ENCODE measurements at regions not wholly inside any gene's neighbourhood (a gene's known extent, or its start where the extent isn't known, plus 50 kb on each side); places are given as distances from the start of the nearest gene placed in this dataset.

DNA sequence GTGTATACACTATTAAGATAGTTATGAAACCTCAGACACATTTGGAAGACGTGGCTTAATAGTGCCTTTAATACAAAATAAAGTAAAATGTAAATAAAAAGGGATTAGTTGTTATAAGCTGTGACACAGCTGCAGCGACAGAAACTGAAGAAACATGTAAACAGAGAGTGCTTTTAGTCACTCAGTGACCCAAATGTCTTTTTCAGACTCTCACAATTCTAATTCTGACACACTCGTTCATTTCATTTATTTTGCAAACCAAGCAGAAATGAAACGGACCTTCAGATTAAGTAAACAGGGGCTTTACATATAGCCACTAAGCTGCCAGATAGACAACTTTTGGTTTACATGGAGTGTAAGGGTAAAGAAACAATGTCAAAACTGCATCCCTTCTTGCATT, 181.0 kb upstream of the ETAA1 start:
- no peaks in the 10 kb centered on the region for H3K9me2 ChIP-seq (replicated peaks; ENCODE audit: insufficient read depth, low read length)
- no peaks in the 10 kb centered on the region for H3K36me3 ChIP-seq (replicated peaks; ENCODE audit: insufficient read depth, low read length)
- no peaks in the 10 kb centered on the region for H3K27me3 ChIP-seq (replicated peaks; ENCODE audit: insufficient read depth, low read length)
- no peak overlapping the region for H2AFZ ChIP-seq (ENCODE audit: low read length)
- H3K9me3 ChIP-seq (replicated peaks; ENCODE audit: insufficient read depth, low read length) = no peaks in the 10 kb centered on the region
- DNase-seq = no peak
- no peak for TF ChIP-seq EZH2phosphoT487 (IDR thresholded peaks at IDR 0.05; ENCODE audit: low read length)
- TF ChIP-seq EZH2 (optimal IDR thresholded peaks at IDR 0.05; ENCODE audit: low read depth, low read length) = no peak
- TF ChIP-seq, protein P1, sequence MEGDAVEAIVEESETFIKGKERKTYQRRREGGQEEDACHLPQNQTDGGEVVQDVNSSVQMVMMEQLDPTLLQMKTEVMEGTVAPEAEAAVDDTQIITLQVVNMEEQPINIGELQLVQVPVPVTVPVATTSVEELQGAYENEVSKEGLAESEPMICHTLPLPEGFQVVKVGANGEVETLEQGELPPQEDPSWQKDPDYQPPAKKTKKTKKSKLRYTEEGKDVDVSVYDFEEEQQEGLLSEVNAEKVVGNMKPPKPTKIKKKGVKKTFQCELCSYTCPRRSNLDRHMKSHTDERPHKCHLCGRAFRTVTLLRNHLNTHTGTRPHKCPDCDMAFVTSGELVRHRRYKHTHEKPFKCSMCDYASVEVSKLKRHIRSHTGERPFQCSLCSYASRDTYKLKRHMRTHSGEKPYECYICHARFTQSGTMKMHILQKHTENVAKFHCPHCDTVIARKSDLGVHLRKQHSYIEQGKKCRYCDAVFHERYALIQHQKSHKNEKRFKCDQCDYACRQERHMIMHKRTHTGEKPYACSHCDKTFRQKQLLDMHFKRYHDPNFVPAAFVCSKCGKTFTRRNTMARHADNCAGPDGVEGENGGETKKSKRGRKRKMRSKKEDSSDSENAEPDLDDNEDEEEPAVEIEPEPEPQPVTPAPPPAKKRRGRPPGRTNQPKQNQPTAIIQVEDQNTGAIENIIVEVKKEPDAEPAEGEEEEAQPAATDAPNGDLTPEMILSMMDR (IDR thresholded peaks at IDR 0.05; ENCODE audit: low read length) = no peak
- no peak overlapping the region for H3K9ac ChIP-seq (ENCODE audit: low read length)
- no peak overlapping the region for H3K27ac ChIP-seq (ENCODE audit: low read length)
- no peak overlapping the region for H3K4me2 ChIP-seq (ENCODE audit: low read depth, low read length)
- H3K79me2 ChIP-seq (ENCODE audit: low read length) = no peaks in the 10 kb centered on the region
- no peaks in the 10 kb centered on the region for H3F3A ChIP-seq (ENCODE audit: insufficient read depth, low read length)
- no peak overlapping the region for H3K4me3 ChIP-seq (ENCODE audit: low read length)
- H4K20me1 ChIP-seq (ENCODE audit: insufficient read depth, low read length) = no peaks in the 10 kb centered on the region
- no peaks in the 10 kb centered on the region for H3K4me1 ChIP-seq (ENCODE audit: low read length)

DNA sequence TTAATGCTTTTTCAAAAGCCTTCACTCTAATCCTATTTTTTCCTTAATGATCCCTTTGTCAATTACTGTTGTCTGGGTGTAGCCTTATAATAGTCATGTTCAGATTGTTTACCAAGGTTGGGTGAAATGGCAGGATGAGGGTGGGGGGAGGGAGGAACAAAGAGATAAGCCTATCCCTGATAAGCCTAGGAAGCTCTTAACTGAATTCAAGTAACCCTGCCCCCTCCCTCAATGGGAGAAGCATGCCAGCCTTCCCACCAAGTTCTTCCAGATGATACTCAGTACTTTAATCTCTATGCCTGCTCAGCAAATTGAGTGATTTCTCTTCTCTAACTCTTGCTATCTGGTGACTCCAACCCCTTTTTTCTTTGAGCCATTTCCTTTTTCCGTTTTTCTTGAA, 180.3 kb upstream of the ETAA1 start:
- H3K27ac ChIP-seq (ENCODE audit: low read length) = no peak overlapping the region

DNA sequence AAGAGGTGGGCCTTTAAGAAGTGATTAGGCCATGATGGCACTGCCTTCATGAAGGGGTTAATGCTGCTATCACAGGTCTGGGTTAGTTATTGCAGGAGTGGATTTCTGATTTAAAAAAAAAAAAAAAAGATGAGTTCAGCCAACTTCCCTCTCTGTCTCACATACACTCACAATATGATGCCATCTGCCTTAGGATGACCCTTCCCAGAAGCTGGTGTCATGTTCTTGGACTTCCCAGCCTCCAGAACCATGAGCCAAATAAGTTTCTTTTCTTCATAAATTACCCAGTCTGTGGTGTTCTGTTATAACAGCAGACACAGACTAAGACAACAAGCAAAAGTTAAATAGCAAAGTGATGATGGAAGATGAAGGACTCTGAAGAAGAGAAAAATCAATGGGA, 179.7 kb upstream of the ETAA1 start:
- no peaks in the 10 kb centered on the region for H3K4me1 ChIP-seq (ENCODE audit: low read length)
- DNase-seq = no peak
- H3K9me3 ChIP-seq (replicated peaks; ENCODE audit: insufficient read depth, low read length) = no peaks in the 10 kb centered on the region
- H3K9ac ChIP-seq (ENCODE audit: low read length) = no peak overlapping the region
- H3K4me3 ChIP-seq (ENCODE audit: low read length) = no peak overlapping the region
- TF ChIP-seq, protein P1 (IDR thresholded peaks at IDR 0.05; ENCODE audit: low read length) = no peak
- no peak for TF ChIP-seq EZH2phosphoT487 (IDR thresholded peaks at IDR 0.05; ENCODE audit: low read length)
- TF ChIP-seq EZH2 (optimal IDR thresholded peaks at IDR 0.05; ENCODE audit: low read depth, low read length) = no peak
- no peak overlapping the region for H3K4me2 ChIP-seq (ENCODE audit: low read depth, low read length)
- H3F3A ChIP-seq (ENCODE audit: insufficient read depth, low read length) = no peaks in the 10 kb centered on the region
- H3K27ac ChIP-seq (ENCODE audit: low read length) = no peak overlapping the region
- no peaks in the 10 kb centered on the region for H3K27me3 ChIP-seq (replicated peaks; ENCODE audit: insufficient read depth, low read length)
- H3K36me3 ChIP-seq (replicated peaks; ENCODE audit: insufficient read depth, low read length) = no peaks in the 10 kb centered on the region
- H4K20me1 ChIP-seq (ENCODE audit: insufficient read depth, low read length) = no peaks in the 10 kb centered on the region
- no peaks in the 10 kb centered on the region for H3K79me2 ChIP-seq (ENCODE audit: low read length)
- no peaks in the 10 kb centered on the region for H3K9me2 ChIP-seq (replicated peaks; ENCODE audit: insufficient read depth, low read length)
- no peak overlapping the region for H2AFZ ChIP-seq (ENCODE audit: low read length)

More for the DNA sequence above, 180.3 kb upstream of the ETAA1 start:
- TF ChIP-seq, protein P1 (IDR thresholded peaks at IDR 0.05; ENCODE audit: low read length) = no peak
- no peak for TF ChIP-seq EZH2 (optimal IDR thresholded peaks at IDR 0.05; ENCODE audit: low read depth, low read length)
- no peak for TF ChIP-seq EZH2phosphoT487 (IDR thresholded peaks at IDR 0.05; ENCODE audit: low read length)
- no peak overlapping the region for H3K9ac ChIP-seq (ENCODE audit: low read length)
- H3K4me2 ChIP-seq (ENCODE audit: low read depth, low read length) = no peak overlapping the region
- H3K79me2 ChIP-seq (ENCODE audit: low read length) = no peaks in the 10 kb centered on the region
- no peak overlapping the region for H3K4me3 ChIP-seq (ENCODE audit: low read length)
- no peaks in the 10 kb centered on the region for H3K27me3 ChIP-seq (replicated peaks; ENCODE audit: insufficient read depth, low read length)
- H4K20me1 ChIP-seq (ENCODE audit: insufficient read depth, low read length) = no peaks in the 10 kb centered on the region
- H3K4me1 ChIP-seq (ENCODE audit: low read length) = no peaks in the 10 kb centered on the region
- no peaks in the 10 kb centered on the region for H3F3A ChIP-seq (ENCODE audit: insufficient read depth, low read length)
- no peaks in the 10 kb centered on the region for H3K36me3 ChIP-seq (replicated peaks; ENCODE audit: insufficient read depth, low read length)
- no peak overlapping the region for H2AFZ ChIP-seq (ENCODE audit: low read length)
- no peaks in the 10 kb centered on the region for H3K9me3 ChIP-seq (replicated peaks; ENCODE audit: insufficient read depth, low read length)
- no peak for DNase-seq
- no peaks in the 10 kb centered on the region for H3K9me2 ChIP-seq (replicated peaks; ENCODE audit: insufficient read depth, low read length)

All from MM.1S (cell line).